Hindlimb muscle (tissue), 1 donor: ENCODE measurements at regions not wholly inside any gene's neighbourhood (a gene's known extent, or its start where the extent isn't known, plus 50 kb on each side); places are given as distances from the start of the nearest gene placed in this dataset.
"Not testable (repeated sequence)": the region's sequence is repeated elsewhere in the genome, so short reads cannot be mapped to it uniquely, and the experiment has no call there.

Source experiments
- DNase-seq: peaks from one replicate; pipeline ENCODE4 v3.0.0-alpha.2; 2013

DNA sequence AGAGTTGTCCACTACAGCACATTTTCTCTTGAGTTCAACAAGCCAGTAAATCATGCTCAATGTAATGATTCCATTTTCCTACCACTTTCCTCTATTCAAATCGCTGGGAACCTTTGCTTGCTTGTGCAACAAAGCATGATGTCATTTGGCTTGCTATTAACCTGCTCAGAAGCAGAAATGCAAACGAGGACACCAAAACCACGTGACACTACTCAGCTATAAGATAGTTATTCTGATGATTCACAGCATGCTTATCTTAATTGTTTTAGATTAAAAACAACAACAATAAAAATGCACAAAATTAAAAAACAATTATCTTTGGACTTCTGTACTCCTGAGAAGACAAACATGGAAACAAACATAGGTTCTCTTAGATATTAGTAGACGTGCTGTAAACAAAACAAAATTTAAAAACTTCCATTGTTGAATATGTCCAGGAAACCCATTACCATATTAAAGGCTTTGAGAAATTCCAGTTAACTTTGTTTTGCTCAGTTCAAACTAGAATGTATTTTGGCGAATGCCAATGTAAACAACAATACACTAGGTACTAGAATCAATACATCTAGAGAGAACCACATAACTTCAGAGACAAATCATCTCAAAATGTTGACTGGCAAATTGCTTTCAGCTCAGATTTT, 77.5 kb upstream of the KRAS start:
- no peak for DNase-seq

DNA sequence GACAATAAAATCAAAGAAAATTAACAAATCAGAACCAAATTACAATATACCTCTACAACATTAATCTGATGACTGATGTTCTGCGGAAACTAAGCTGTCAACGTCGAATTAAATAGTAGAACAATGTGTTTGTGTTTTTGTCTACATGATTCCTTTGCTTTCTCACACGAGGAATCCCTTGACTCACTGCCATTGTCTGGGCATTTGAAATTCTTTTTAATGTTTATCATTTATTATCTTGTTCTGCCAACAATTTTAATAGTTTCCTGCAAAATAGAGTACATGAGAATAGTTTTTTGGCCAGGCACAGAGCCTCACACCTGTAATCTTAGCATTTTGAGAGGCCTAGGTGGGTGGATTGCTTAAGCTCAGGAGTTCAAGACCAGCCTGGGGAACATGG, 76.6 kb upstream of the KRAS start:
- no peak for DNase-seq

DNA sequence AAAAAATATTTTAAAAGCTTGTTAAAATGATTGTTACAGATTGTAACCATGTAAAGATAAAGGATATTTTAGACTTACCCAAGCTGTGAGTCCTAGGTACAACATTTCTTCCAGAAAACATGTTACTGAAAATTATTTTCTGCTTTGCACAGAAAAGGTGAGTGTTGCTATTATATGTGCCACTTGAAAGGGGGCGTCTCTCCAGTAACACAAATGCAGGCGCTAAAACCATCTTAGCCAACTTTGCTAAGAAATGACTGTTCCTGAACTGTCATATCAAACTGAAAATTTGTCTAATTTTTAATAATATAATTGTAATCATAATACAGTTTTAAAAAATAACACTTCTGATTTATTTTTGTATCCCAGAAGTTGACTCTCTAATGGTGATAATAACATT, 75.6 kb upstream of the KRAS start:
- no peak for DNase-seq

DNA sequence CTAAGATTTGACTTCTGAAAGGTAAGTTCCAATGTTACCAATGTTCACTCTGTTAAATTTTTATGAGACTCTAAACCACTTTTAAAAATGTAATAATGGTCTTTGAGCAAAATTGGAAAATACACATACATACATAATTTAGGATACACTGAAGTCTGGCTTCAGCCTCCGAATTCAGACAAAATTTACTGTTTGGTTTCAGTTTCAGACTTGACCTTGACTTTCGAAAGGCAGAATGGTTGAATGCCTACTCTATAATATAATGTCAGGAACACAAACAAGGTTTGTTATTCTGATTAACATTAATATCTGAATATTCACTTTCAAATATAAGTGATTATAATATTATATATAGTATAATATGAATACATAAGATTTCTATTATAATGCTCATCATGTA, 74.1 kb upstream of the KRAS start:
- no peak for DNase-seq

DNA sequence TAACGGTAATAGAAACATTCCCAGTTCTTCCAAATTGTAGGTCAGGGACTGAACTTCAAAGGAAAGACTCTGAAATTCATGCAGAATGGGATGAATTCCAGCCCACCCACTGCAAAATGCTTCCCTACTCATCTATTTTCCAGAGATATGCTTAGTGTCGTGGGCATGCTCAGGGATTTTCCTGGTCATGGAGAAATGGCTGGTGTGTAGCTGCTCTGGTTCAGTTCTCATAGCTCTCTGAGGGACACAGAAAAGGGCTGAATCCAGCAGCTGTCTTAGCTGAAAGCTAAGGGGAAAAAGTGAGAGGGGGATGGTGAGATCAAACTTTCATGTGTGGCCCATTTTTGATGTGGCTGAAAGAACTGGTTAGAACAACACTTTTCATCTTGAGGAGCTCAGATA, 72.9 kb upstream of the KRAS start:
- peak; percentile 6 for DNase-seq

- no peak for DNase-seq
Measured at GRCh38 chr12:25322918-25323531, 72.3 kb upstream of the KRAS start.

DNA sequence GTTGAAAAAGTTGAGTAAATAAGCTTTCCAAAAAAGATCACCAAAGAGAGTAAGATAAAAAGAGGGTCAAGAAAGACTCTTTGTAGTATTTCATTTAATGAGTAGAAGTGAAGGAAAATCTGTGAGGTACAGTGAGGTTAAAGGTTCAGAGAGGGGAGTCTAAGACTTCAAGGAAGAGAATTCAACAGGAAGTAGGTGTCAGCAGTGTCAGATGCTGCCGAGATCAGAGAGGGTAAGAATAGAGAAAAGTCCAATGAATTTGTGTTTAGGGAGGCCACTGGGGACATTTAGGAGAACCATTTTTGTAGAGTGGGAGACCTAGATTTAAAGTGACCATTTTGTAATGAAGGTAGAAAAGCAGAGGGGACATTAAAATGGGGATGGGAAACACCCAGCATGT, 71.6 kb upstream of the KRAS start:
- DNase-seq: no peak

- no peak for DNase-seq
Measured at GRCh38 chr12:25321772-25322171, 71.0 kb upstream of the KRAS start.

DNA sequence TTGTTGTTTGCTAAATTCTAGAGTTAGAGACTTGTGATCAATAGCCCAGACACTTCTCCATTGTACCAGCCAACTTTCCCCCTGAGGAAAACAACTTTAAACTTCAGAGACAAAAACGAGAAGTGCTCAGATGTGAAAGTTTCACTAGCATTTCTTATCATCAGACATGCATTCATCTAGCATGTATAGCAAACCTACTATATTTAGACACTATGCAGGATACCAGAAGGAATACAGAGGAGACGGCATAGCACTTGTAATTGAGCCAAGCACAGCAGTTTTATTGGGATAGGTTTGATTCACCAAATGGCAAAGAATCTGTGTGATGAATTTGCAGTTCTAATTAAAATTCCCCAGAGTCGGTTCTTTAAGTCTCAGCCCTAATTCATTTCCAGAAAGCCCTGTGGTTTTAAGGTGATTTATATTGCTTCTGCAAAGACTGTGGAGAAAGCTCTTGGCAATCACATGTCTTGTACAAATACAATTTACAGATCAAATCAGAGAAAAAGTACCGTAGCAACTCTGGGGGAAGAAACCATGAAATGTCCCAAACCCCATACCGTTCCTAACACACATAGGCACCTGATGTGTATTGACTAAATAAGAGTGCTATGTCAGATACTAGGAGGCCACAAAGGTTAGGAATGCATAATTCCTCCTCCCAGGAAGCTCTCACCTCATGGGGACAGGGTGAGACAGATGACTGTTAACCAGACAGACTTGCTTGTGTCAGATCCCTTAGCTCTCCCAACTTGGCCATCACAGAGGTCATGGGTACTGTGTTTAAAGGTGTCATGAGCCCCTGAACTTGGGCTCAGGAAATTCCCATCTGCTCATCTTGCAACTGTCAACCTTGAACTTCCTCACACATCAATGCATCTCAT, 69.6 kb upstream of the KRAS start:
- DNase-seq: no peak

DNA sequence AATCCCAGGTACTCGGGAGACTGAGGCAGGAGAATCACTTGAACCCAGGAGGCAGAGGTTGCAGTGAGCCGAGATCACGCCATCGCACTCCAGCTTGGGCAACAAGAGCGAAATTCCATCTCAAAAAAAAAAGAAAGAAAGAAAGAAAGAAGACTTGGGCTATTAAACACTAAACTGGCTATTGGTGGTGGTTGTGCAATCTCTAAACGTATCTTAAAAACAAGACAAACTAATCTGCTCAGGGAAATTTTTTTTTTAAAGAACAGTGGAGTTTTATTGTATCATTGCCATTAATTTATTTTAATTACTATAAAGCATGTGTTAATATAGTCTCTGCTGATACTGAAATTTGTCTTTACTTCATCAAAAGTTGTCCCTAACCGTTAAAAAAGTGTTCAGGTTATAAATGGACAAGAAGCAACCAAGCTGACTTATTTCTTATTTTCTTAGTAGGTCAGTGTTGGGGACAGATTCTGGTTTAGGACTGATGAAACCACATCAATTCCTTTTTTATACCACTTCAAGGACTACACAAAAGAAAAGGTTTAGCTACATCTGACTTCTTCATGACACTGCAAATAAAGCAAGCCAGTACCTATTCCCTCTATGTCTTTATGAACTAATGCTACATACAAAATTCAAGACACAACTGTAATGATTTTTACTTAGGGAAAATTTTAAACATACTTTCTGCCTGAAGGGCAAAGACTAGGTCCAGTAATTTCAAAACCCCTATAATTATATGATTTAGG, 68.7 kb upstream of the KRAS start:
- no peak for DNase-seq

- DNase-seq: no peak
Measured at GRCh38 chr12:25317553-25317952, 66.8 kb upstream of the KRAS start.

DNA sequence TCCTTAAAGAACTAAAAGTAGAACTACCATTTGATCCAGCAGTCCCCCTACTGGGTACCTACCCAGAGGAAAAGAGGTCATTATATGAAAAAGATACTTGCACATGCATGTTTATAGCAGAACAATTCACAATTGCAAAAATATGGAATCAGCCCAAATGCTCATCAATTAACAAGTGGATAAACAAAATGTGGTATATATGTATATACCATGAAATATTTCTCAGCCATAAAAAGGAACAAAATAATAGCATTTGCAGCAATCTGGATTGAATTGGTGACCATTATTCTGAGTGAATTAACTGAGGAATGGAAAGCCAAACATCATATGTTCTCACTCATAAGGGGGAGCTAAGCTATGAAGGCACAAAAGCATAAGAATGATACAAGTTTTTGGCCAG, 64.7 kb upstream of the KRAS start:
- no peak for DNase-seq

GRCh38 chr12:25313266-25313990, 62.7 kb upstream of the KRAS start:
- not testable (repeated sequence) for DNase-seq

DNA sequence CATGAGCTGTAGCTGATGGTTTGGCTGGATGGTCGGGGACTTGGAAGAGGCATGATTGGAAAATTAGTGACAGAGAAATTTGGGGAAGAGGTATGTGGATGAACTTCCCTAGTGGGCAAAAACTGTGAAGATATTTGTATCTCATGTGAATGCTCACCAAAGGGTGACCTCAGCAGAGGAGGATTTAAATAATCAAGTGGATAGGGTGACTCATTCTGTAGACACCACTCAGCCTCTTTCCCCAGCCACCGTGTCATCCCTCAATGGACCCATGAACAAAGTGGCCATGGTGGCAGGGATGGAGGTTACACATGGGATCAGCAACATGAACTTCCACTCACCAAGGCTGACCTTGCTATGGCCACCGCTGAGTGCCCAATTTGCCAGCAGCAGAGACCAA, 60.8 kb upstream of the KRAS start:
- DNase-seq: no peak

GRCh38 chr12:25310071-25310470, 59.3 kb upstream of the KRAS start:
- DNase-seq: not testable (repeated sequence)

- DNase-seq: no peak
Measured at GRCh38 chr12:25308756-25309155, 58.0 kb upstream of the KRAS start.

DNA sequence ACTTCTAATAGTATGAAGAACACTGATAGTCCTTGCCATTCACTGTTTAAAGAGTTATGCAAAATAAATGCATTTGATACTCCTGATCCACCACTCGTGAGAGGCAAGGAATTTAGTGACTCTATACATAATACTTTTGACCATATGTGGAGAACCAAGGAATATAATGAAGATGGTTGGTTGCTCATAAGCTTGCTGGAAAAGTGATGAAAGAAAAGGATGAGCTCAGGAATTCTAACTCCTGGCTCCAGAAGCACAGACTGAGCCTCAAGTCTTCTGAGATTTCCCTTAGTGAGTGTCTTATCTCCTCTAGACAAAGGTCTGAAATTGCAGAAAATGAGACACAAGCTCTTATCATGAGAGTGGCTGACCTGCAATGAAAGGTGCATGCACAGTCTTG, 57.1 kb upstream of the KRAS start:
- no peak for DNase-seq

DNA sequence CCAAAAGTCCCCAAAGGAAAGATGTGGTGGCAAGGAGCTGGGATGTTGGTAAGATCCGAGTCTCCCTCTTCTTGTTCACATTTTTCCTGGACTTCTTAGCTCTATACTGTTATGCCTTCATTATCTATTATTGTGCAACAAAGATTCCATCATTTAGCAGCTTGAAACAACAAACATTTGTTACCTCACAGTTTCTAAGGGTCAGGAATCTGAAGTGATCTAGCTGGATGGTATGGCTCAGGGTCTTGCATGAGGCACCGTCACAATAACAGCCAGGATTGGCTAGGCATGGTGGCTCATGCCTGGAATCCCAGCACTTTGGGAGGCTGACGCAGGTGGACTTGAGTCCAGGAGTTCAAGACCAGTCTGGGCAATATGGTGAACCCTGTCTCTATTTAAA, 51.1 kb upstream of the KRAS start:
- no peak for DNase-seq
